NCI-H524 treated with DMSO at 0.1 percent for 48 hours (cell line): ENCODE measurements at regions not wholly inside any gene's neighbourhood (a gene's known extent, or its start where the extent isn't known, plus 50 kb on each side); places are given as distances from the start of the nearest gene placed in this dataset.

Experiments
- DNase-seq: peaks from one replicate; lab custom pipeline; 2025; lab: John Stamatoyannopoulos, UW

- DNase-seq = no peak
Measured at GRCh38 chr18:33817096-33817495, 239.1 kb downstream of the ASXL3 start.

- DNase-seq = no peak
Measured at GRCh38 chr18:33814546-33814945, 236.5 kb downstream of the ASXL3 start.

- no peak for DNase-seq
Measured at GRCh38 chr18:33812186-33812585, 234.2 kb downstream of the ASXL3 start.

GRCh38 chr18:33805592-33805991 is 227.6 kb downstream of the ASXL3 start:
- no peak for DNase-seq

- peak; percentile 18 for DNase-seq
Measured at GRCh38 chr18:33804258-33804657, 226.2 kb downstream of the ASXL3 start.

- no peak for DNase-seq
Measured at GRCh38 chr18:33803636-33804035, 225.6 kb downstream of the ASXL3 start.

GRCh38 chr18:33802955-33803354 is 224.9 kb downstream of the ASXL3 start:
- DNase-seq = peak; percentile 76
